ENCODE measurements at regions not wholly inside any gene's neighbourhood (a gene's known extent, or its start where the extent isn't known, plus 50 kb on each side); places are given as distances from the start of the nearest gene placed in this dataset.

- WGBS: 89% methylated on average over 2 of the region's 2 CpGs
- Histone ChIP-seq H3K18ac (ENCODE audit: low read depth in 1 of 2, low read length in 2 of 2) (no peak overlapping the region), H3K9me3 (ENCODE audit: control insufficient read depth, low read length) (no peaks in the 10 kb centered on the region), H3K27ac (ENCODE audit: low read length, poor library complexity, severe bottlenecking) (no peak overlapping the region), H3K4me3 (ENCODE audit: insufficient read depth in 1 of 2, low read depth in 1 of 2, low read length in 2 of 2) (no peak overlapping the region), H3K9ac (ENCODE audit: low read length) (no peak overlapping the region), H2BK120ac (ENCODE audit: low read depth, low read length) (no peak overlapping the region), H4K8ac (ENCODE audit: low read length) (no peak overlapping the region), H2AFZ (ENCODE audit: low read depth, low read length) (no peak overlapping the region), H4K91ac (ENCODE audit: low read length) (no peak overlapping the region), H3K14ac (ENCODE audit: low read length in 2 of 2) (no peak overlapping the region), H2BK15ac (ENCODE audit: low read depth, poor library complexity, severe bottlenecking) (no peak overlapping the region), H2AK5ac (ENCODE audit: low read length, severe bottlenecking) (peak overlapping the region; percentile 78), H3K27me3 (ENCODE audit: control insufficient read depth in 1 of 2, insufficient read depth in 1 of 2, low read length in 2 of 2) (no peaks in the 10 kb centered on the region), H3K4me1 (ENCODE audit: control insufficient read depth, insufficient read depth, low read depth, low read length) (peaks cover 2% of the 10 kb centered on the region), H3K4ac (ENCODE audit: low read depth in 1 of 2, low read length in 2 of 2) (no peak overlapping the region), H3K4me2 (ENCODE audit: low read length, poor library complexity, severe bottlenecking) (no peak overlapping the region), H2BK12ac (ENCODE audit: low read length in 2 of 2) (no peak overlapping the region), H3K36me3 (ENCODE audit: control insufficient read depth in 1 of 2, insufficient read depth in 2 of 2, low read depth in 1 of 2, low read length in 2 of 2) (no peaks in the 10 kb centered on the region), H3K23ac (ENCODE audit: low read length in 2 of 2) (no peak overlapping the region), H3K79me1 (replicated peaks; ENCODE audit: low read length, poor library complexity, severe bottlenecking) (no peaks in the 10 kb centered on the region), H2BK5ac (ENCODE audit: low read depth, low read length, poor library complexity, severe bottlenecking) (no peak overlapping the region)
- no peak for DNase-seq
Measured at GRCh38 chr1:98002288-98002687, 81.5 kb upstream of the DPYD start.

GRCh38 chr1:98001764-98002163 lies 80.9 kb upstream of the DPYD start:
- Histone ChIP-seq H4K8ac (ENCODE audit: low read length) (no peak overlapping the region), H3K27me3 (ENCODE audit: control insufficient read depth in 1 of 2, insufficient read depth in 1 of 2, low read length in 2 of 2) (no peaks in the 10 kb centered on the region), H3K4ac (ENCODE audit: low read depth in 1 of 2, low read length in 2 of 2) (no peak overlapping the region), H4K91ac (ENCODE audit: low read length) (no peak overlapping the region), H3K4me1 (ENCODE audit: control insufficient read depth, insufficient read depth, low read depth, low read length) (peaks cover 2% of the 10 kb centered on the region), H2BK15ac (ENCODE audit: low read depth, poor library complexity, severe bottlenecking) (no peak overlapping the region), H3K9me3 (ENCODE audit: control insufficient read depth, low read length) (no peaks in the 10 kb centered on the region), H3K9ac (ENCODE audit: low read length) (no peak overlapping the region), H3K79me1 (replicated peaks; ENCODE audit: low read length, poor library complexity, severe bottlenecking) (no peaks in the 10 kb centered on the region), H2AK5ac (ENCODE audit: low read length, severe bottlenecking) (no peak overlapping the region), H2BK120ac (ENCODE audit: low read depth, low read length) (no peak overlapping the region), H2AFZ (ENCODE audit: low read depth, low read length) (no peak overlapping the region), H3K18ac (ENCODE audit: low read depth in 1 of 2, low read length in 2 of 2) (no peak overlapping the region), H3K4me3 (ENCODE audit: insufficient read depth in 1 of 2, low read depth in 1 of 2, low read length in 2 of 2) (no peak overlapping the region), H2BK5ac (ENCODE audit: low read depth, low read length, poor library complexity, severe bottlenecking) (no peak overlapping the region), H2BK12ac (ENCODE audit: low read length in 2 of 2) (no peak overlapping the region), H3K14ac (ENCODE audit: low read length in 2 of 2) (no peak overlapping the region), H3K23ac (ENCODE audit: low read length in 2 of 2) (no peak overlapping the region), H3K27ac (ENCODE audit: low read length, poor library complexity, severe bottlenecking) (no peak overlapping the region), H3K4me2 (ENCODE audit: low read length, poor library complexity, severe bottlenecking) (no peak overlapping the region), H3K36me3 (ENCODE audit: control insufficient read depth in 1 of 2, insufficient read depth in 2 of 2, low read depth in 1 of 2, low read length in 2 of 2) (no peaks in the 10 kb centered on the region)
- peak; percentile 7 for DNase-seq
- WGBS: no CpG with 5 or more reads among the region's 1 CpG

- Histone ChIP-seq H2BK12ac (ENCODE audit: low read length in 2 of 2) (no peak overlapping the region), H2AK5ac (ENCODE audit: low read length, severe bottlenecking) (no peak overlapping the region), H3K14ac (ENCODE audit: low read length in 2 of 2) (no peak overlapping the region), H2AFZ (ENCODE audit: low read depth, low read length) (no peak overlapping the region), H3K4me1 (ENCODE audit: control insufficient read depth, insufficient read depth, low read depth, low read length) (peaks cover 2% of the 10 kb centered on the region), H2BK120ac (ENCODE audit: low read depth, low read length) (no peak overlapping the region), H3K36me3 (ENCODE audit: control insufficient read depth in 1 of 2, insufficient read depth in 2 of 2, low read depth in 1 of 2, low read length in 2 of 2) (no peaks in the 10 kb centered on the region), H3K27ac (ENCODE audit: low read length, poor library complexity, severe bottlenecking) (peak overlapping the region; percentile 54), H2BK5ac (ENCODE audit: low read depth, low read length, poor library complexity, severe bottlenecking) (no peak overlapping the region), H4K91ac (ENCODE audit: low read length) (no peak overlapping the region), H4K8ac (ENCODE audit: low read length) (no peak overlapping the region), H3K4me3 (ENCODE audit: insufficient read depth in 1 of 2, low read depth in 1 of 2, low read length in 2 of 2) (no peak overlapping the region), H3K4ac (ENCODE audit: low read depth in 1 of 2, low read length in 2 of 2) (no peak overlapping the region), H3K79me1 (replicated peaks; ENCODE audit: low read length, poor library complexity, severe bottlenecking) (no peaks in the 10 kb centered on the region), H3K27me3 (ENCODE audit: control insufficient read depth in 1 of 2, insufficient read depth in 1 of 2, low read length in 2 of 2) (no peaks in the 10 kb centered on the region), H3K23ac (ENCODE audit: low read length in 2 of 2) (no peak overlapping the region), H3K9ac (ENCODE audit: low read length) (no peak overlapping the region), H3K4me2 (ENCODE audit: low read length, poor library complexity, severe bottlenecking) (no peak overlapping the region), H3K9me3 (ENCODE audit: control insufficient read depth, low read length) (no peaks in the 10 kb centered on the region), H2BK15ac (ENCODE audit: low read depth, poor library complexity, severe bottlenecking) (no peak overlapping the region), H3K18ac (ENCODE audit: low read depth in 1 of 2, low read length in 2 of 2) (no peak overlapping the region)
- DNase-seq: peak; percentile 33
- 88% methylated on average over 1 of the region's 1 CpG for WGBS
Measured at GRCh38 chr1:97999320-97999719, 78.5 kb upstream of the DPYD start.

- H3K14ac ChIP-seq (ENCODE audit: low read length in 2 of 2): no peak overlapping the region
- no peak overlapping the region for H3K4me3 ChIP-seq (ENCODE audit: insufficient read depth in 1 of 2, low read depth in 1 of 2, low read length in 2 of 2)
- no peaks in the 10 kb centered on the region for H3K27me3 ChIP-seq (ENCODE audit: control insufficient read depth in 1 of 2, insufficient read depth in 1 of 2, low read length in 2 of 2)
- no peak for DNase-seq
- no peak overlapping the region for H4K91ac ChIP-seq (ENCODE audit: low read length)
- no peak overlapping the region for H2BK15ac ChIP-seq (ENCODE audit: low read depth, poor library complexity, severe bottlenecking)
- no peak overlapping the region for H4K8ac ChIP-seq (ENCODE audit: low read length)
- H3K79me1 ChIP-seq (replicated peaks; ENCODE audit: low read length, poor library complexity, severe bottlenecking): no peaks in the 10 kb centered on the region
- no peaks in the 10 kb centered on the region for H3K36me3 ChIP-seq (ENCODE audit: control insufficient read depth in 1 of 2, insufficient read depth in 2 of 2, low read depth in 1 of 2, low read length in 2 of 2)
- H2BK120ac ChIP-seq (ENCODE audit: low read depth, low read length): no peak overlapping the region
- no peak overlapping the region for H3K4me2 ChIP-seq (ENCODE audit: low read length, poor library complexity, severe bottlenecking)
- H3K9ac ChIP-seq (ENCODE audit: low read length): no peak overlapping the region
- H2AFZ ChIP-seq (ENCODE audit: low read depth, low read length): no peak overlapping the region
- H3K27ac ChIP-seq (ENCODE audit: low read length, poor library complexity, severe bottlenecking): no peak overlapping the region
- H2AK5ac ChIP-seq (ENCODE audit: low read length, severe bottlenecking): no peak overlapping the region
- H3K18ac ChIP-seq (ENCODE audit: low read depth in 1 of 2, low read length in 2 of 2): no peak overlapping the region
- H3K23ac ChIP-seq (ENCODE audit: low read length in 2 of 2): no peak overlapping the region
- no peak overlapping the region for H2BK12ac ChIP-seq (ENCODE audit: low read length in 2 of 2)
- H3K4ac ChIP-seq (ENCODE audit: low read depth in 1 of 2, low read length in 2 of 2): no peak overlapping the region
- no peaks in the 10 kb centered on the region for H3K9me3 ChIP-seq (ENCODE audit: control insufficient read depth, low read length)
- H3K4me1 ChIP-seq (ENCODE audit: control insufficient read depth, insufficient read depth, low read depth, low read length): no peaks in the 10 kb centered on the region
- H2BK5ac ChIP-seq (ENCODE audit: low read depth, low read length, poor library complexity, severe bottlenecking): no peak overlapping the region
Measured at GRCh38 chr1:97996880-97997279, 76.0 kb upstream of the DPYD start.

Measured in mesenchymal stem cell (in vitro differentiated cells and primary cell).